Ascending aorta (tissue), 2 donors: ENCODE measurements at regions not wholly inside any gene's neighbourhood (a gene's known extent, or its start where the extent isn't known, plus 50 kb on each side); places are given as distances from the start of the nearest gene placed in this dataset.

ENCODE experiments used
- DNase-seq, 2 donors: peaks; one replicate each; pipeline ENCODE4 v3.0.0-alpha.2; 2019; ENCODE audit warnings: low spot score in 2 of 2
- H3K27ac ChIP-seq, 2 donors: fragments of 200-600 bp; sonication (generic); one replicate each; pipeline ENCODE4 v1.5.1; 2016 to 2017; ENCODE audit warnings: mild to moderate bottlenecking in 1 of 2
- H3K27me3 ChIP-seq: fragments of 200-600 bp; sonication (generic); one replicate; pipeline ENCODE4 v1.5.1; 2017
- H3K36me3 ChIP-seq, 2 donors: fragments of 200-600 bp; sonication (generic); one replicate each; pipeline ENCODE4 v1.5.1; 2016
- H3K4me1 ChIP-seq, 2 donors: fragments of 200-600 bp; sonication (generic); one replicate each; pipeline ENCODE4 v1.5.1; 2016 to 2017; ENCODE audit warnings: mild to moderate bottlenecking in 1 of 2
- H3K4me3 ChIP-seq, 2 donors: fragments of 200-600 bp; sonication (generic); one replicate each; pipeline ENCODE4 v1.5.1; 2016 to 2017; ENCODE audit warnings: mild to moderate bottlenecking in 1 of 2
- H3K9me3 ChIP-seq, 2 donors: fragments of 200-600 bp; sonication (generic); one replicate each; pipeline ENCODE4 v1.5.1; 2016
- intact Hi-C: fragments of 100-400 bp; cut with DNase I; formaldehyde crosslinking; loops from one replicate; pipeline ENCODE4 v1.15.1; 2023
- TF ChIP-seq, protein P1 (sequence below), 3 experiments: fragments of 200-600 bp in 2 of 3; fragments of 450-650 bp in 1 of 3; sonication (generic) in 2 of 3; IDR thresholded peaks; one replicate each; pipeline ENCODE4 v1.5.1; 2016 to 2019; ENCODE audit warnings: antibody characterized with exemption in 3 of 3, mild to moderate bottlenecking in 1 of 3, moderate library complexity in 1 of 3

DNA sequence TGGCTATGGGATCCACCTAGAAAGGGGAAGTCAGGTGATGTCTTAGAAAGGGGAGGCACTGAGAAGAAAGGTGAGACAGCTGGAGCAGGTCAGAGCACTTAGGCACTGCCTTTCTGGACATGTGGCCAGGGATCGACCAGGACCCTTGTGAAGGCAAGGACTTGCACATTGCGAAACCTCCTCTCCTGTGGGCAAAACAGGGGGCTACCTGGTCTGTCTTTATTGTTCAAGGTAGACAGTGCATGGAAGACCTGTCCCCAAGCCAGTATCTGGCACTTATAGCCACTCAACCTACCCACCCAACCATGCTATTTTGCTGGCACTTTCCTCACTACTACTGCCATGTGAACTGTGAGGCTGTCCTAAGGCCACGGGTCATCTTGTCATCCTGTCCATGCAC, 67.2 kb downstream of the NAV1 start:
- intact Hi-C loops, result no loop called here

GRCh38 chr1:201606623-201607022, 67.7 kb downstream of the NAV1 start:
- Histone ChIP-seq H3K36me3 (no peaks in the 10 kb centered on the region), H3K27ac (no peak overlapping the region), H3K27me3 (no peaks in the 10 kb centered on the region), H3K4me3 (no peak overlapping the region), H3K4me1 (peaks cover 10 to 30% of the 10 kb centered on the region in 2 donors), H3K9me3 (no peaks in the 10 kb centered on the region)
- DNase-seq, result no peak
- intact Hi-C loops, result no loop called here
- TF ChIP-seq, protein P1, sequence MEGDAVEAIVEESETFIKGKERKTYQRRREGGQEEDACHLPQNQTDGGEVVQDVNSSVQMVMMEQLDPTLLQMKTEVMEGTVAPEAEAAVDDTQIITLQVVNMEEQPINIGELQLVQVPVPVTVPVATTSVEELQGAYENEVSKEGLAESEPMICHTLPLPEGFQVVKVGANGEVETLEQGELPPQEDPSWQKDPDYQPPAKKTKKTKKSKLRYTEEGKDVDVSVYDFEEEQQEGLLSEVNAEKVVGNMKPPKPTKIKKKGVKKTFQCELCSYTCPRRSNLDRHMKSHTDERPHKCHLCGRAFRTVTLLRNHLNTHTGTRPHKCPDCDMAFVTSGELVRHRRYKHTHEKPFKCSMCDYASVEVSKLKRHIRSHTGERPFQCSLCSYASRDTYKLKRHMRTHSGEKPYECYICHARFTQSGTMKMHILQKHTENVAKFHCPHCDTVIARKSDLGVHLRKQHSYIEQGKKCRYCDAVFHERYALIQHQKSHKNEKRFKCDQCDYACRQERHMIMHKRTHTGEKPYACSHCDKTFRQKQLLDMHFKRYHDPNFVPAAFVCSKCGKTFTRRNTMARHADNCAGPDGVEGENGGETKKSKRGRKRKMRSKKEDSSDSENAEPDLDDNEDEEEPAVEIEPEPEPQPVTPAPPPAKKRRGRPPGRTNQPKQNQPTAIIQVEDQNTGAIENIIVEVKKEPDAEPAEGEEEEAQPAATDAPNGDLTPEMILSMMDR (IDR thresholded peaks at IDR 0.05), result no peak

More for the DNA sequence above, 67.2 kb downstream of the NAV1 start:
- no peaks in the 10 kb centered on the region for H3K9me3 ChIP-seq
- peaks cover 10 to 30% of the 10 kb centered on the region in 2 donors for H3K4me1 ChIP-seq
- TF ChIP-seq, protein P1 (IDR thresholded peaks at IDR 0.05), result no peak
- no peak for DNase-seq
- no peaks in the 10 kb centered on the region for H3K36me3 ChIP-seq
- no peak overlapping the region for H3K27ac ChIP-seq
- H3K27me3 ChIP-seq, result no peaks in the 10 kb centered on the region
- no peak overlapping the region for H3K4me3 ChIP-seq

DNA sequence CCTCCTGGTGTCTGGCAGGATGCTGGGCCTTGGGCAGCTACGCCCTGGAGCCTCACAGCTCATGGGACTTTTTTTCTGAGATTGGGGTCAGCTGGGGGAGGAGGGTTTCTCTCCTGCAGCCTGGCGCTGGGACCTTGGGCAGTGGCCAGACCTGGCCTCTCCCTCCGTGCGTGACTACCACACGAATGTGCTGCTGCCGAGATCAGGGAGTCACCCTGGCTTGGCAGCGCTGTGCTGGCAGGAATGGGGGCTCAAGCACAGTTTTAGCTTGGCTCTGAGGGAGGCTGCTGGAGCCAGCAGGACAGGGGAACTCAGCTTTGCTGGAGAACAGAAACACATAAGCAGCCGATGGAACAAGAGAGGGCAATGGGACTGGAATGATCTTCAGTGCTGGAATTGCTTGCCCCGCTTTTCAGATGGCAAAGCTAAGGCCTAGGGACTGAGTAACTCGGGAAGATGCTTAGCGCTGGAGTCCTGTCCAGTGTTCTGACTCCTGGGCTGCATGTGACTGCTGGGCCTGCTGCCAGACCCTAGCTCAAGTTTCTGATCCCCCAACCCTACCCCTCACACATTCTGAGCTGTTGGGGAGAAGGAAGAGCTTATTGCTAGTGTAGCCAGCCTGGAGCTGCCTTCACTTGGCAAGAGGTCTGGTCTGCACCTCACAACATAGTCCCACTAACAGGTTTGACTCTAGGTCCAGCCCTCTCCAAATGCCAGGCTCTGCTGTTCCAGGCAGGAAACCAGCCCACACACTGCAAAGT, 69.9 kb downstream of the NAV1 start:
- TF ChIP-seq, protein P1 (IDR thresholded peaks at IDR 0.05), result no peak
- Histone ChIP-seq H3K4me1 (peaks cover 6 to 16% of the 10 kb centered on the region in 2 donors), H3K27ac (peak overlapping the region in 1 of 2 donors; percentile 39), H3K36me3 (no peaks in the 10 kb centered on the region), H3K9me3 (no peaks in the 10 kb centered on the region), H3K4me3 (no peak overlapping the region), H3K27me3 (no peaks in the 10 kb centered on the region)
- DNase-seq, result no peak
- intact Hi-C loops, result no loop called here

DNA sequence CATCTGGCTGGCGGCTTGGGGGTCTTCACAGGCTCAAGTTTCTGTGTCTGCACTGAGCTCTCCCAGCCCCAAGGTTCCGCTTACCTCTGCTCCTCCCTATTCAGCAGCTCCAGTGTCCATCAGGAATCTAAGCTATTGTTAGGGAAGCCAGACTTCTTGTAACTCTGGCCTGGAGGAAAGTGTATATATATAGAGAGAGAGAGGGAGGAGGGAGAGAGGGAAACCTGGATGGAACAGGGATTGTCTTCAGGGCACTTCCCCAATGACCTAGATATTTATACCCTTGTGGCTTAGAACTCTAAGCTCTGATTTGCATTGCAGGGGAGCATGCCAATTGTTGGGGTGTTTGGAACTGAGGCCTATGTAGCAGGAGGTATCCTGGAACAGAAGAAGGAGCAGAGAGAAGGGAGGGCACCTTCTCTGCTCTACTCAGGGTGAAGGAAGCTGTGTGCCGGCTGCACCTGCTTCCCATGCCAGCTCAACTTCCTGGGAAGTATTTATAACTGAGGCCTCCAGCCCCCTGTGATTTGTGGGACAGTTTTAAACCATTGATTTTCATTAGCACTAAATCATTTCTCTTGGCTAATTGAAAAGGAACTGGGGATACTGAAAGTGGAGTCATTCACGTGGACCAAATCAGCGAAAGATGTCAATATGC, 70.9 kb downstream of the NAV1 start:
- Histone ChIP-seq H3K4me1 (peaks cover 6 to 20% of the 10 kb centered on the region in 2 donors), H3K27me3 (no peaks in the 10 kb centered on the region), H3K9me3 (no peaks in the 10 kb centered on the region), H3K27ac (no peak overlapping the region), H3K4me3 (no peak overlapping the region), H3K36me3 (no peaks in the 10 kb centered on the region)
- TF ChIP-seq, protein P1 (IDR thresholded peaks at IDR 0.05), result no peak
- intact Hi-C loops, result no loop called here
- DNase-seq, result no peak

GRCh38 chr1:201610858-201611257, 71.9 kb downstream of the NAV1 start:
- intact Hi-C loops, result no loop called here
- no peaks in the 10 kb centered on the region for H3K9me3 ChIP-seq
- no peak overlapping the region for H3K27ac ChIP-seq
- no peaks in the 10 kb centered on the region for H3K27me3 ChIP-seq
- no peak for DNase-seq
- TF ChIP-seq, protein P1 (IDR thresholded peaks at IDR 0.05), result no peak
- no peak overlapping the region for H3K4me3 ChIP-seq
- no peaks in the 10 kb centered on the region for H3K36me3 ChIP-seq
- H3K4me1 ChIP-seq, result peaks cover 6 to 20% of the 10 kb centered on the region in 2 donors
